ENCODE measurements at regions not wholly inside any gene's neighbourhood (a gene's known extent, or its start where the extent isn't known, plus 50 kb on each side); places are given as distances from the start of the nearest gene placed in this dataset.

- Histone ChIP-seq H4K20me1 (no peaks in the 10 kb centered on the region), H3K4me2 (no peak overlapping the region), H3K4me3 (no peak overlapping the region), H3K27ac (no peak overlapping the region), H3K9ac (no peak overlapping the region), H3K9me3 (replicated peaks in 1 of 11) (peaks cover 0 to 5% (median 0%) of the 10 kb centered on the region in 11 experiments; a peak in 2 of 22 replicates), H3K27me3 (no peaks in the 10 kb centered on the region), H3K4me1 (no peaks in the 10 kb centered on the region), H3K36me3 (no peaks in the 10 kb centered on the region)
- no peak for TF ChIP-seq Cebpa-rat (IDR thresholded peaks at IDR 0.05)
These were observed 318.0 kb upstream of the PUM3 start for GRCh38 chr9:3161912-3162311.

DNA sequence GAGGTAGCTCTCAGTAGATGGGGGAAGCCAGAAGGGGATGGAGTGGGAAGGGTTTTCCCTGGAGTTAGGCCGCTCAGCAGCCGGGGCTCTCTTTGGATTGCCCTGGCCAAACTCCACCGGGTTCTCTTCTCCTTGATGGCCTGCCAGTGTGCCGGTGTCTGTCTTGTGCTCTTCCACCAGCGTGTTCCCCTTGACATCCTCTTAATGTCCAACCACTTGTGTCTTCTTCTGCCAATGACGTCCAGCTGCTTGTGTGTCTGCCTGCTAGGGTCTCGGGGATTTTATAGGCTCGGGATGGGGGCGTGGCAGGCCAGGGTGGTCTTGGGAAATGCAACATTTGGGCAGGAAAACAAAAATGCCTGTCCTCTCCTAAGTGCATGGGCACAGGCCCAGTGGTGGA lies 313.1 kb upstream of the PUM3 start:
- Histone ChIP-seq H3K9ac (no peak overlapping the region), H3K27me3 (no peaks in the 10 kb centered on the region)

GRCh38 chr9:3151672-3152576 lies 308.0 kb upstream of the PUM3 start:
- H3K4me2 ChIP-seq = no peak overlapping the region

More for the DNA sequence above, 313.1 kb upstream of the PUM3 start:
- Histone ChIP-seq H3K9me3 (replicated peaks in 1 of 11) (peaks cover 0 to 5% (median 0%) of the 10 kb centered on the region in 11 experiments; a peak in 2 of 22 replicates), H3K4me3 (no peak overlapping the region), H3K4me2 (no peak overlapping the region), H3K4me1 (no peaks in the 10 kb centered on the region), H3K27ac (no peak overlapping the region), H4K20me1 (no peaks in the 10 kb centered on the region), H3K36me3 (no peaks in the 10 kb centered on the region)
- no peak for TF ChIP-seq Cebpa-rat (IDR thresholded peaks at IDR 0.05)

GRCh38 chr9:3150074-3150473 lies 306.2 kb upstream of the PUM3 start:
- no peak for TF ChIP-seq Cebpa-rat (IDR thresholded peaks at IDR 0.05)
- Histone ChIP-seq H3K4me1 (no peaks in the 10 kb centered on the region), H3K9me3 (replicated peaks in 1 of 11) (peaks cover 0 to 8% (median 0%) of the 10 kb centered on the region in 11 experiments; a peak in 1 of 22 replicates)

More at GRCh38 chr9:3151672-3152576, 308.0 kb upstream of the PUM3 start:
- Histone ChIP-seq H3K9ac (no peak overlapping the region), H3K4me3 (no peak overlapping the region), H3K27me3 (no peaks in the 10 kb centered on the region), H3K4me1 (no peaks in the 10 kb centered on the region), H3K9me3 (replicated peaks in 1 of 11) (peaks cover 0 to 8% (median 0%) of the 10 kb centered on the region in 11 experiments; a peak in 1 of 22 replicates), H3K27ac (no peak overlapping the region), H3K36me3 (no peaks in the 10 kb centered on the region), H4K20me1 (no peaks in the 10 kb centered on the region)
- TF ChIP-seq Cebpa-rat (IDR thresholded peaks at IDR 0.05) = no peak

GRCh38 chr9:3138231-3139229 lies 294.6 kb upstream of the PUM3 start:
- Histone ChIP-seq H3K4me1 (no peaks in the 10 kb centered on the region), H3K27ac (no peak overlapping the region), H3K9me3 (replicated peaks in 1 of 11) (peaks cover 8 to 29% (median 15%) of the 10 kb centered on the region in 11 experiments; a peak in 20 of 22 replicates), H4K20me1 (no peaks in the 10 kb centered on the region), H3K36me3 (no peaks in the 10 kb centered on the region), H3K27me3 (no peaks in the 10 kb centered on the region), H3K4me2 (no peak overlapping the region), H3K9ac (no peak overlapping the region), H3K4me3 (no peak overlapping the region)
- no peak for TF ChIP-seq Cebpa-rat (IDR thresholded peaks at IDR 0.05)

More at GRCh38 chr9:3150074-3150473, 306.2 kb upstream of the PUM3 start:
- Histone ChIP-seq H3K9ac (no peak overlapping the region), H3K27ac (no peak overlapping the region), H3K4me3 (no peak overlapping the region), H3K4me2 (no peak overlapping the region), H3K36me3 (no peaks in the 10 kb centered on the region), H4K20me1 (no peaks in the 10 kb centered on the region), H3K27me3 (no peaks in the 10 kb centered on the region)

DNA sequence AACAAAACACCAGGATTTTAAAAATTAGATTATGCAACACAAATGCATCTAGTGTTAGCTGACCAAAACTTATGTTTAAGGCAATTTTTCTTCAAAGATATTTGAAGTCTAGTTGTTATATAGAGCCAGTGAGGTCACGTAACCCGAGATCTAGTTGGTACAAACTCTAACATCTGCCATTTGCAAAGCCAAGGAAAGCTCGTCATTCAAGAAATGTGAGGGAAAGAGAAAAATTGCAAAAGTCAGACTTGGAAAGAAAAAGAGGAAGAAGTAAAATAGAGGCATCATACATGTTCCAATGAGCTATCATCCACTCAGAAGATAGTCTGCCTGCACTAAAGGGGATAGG lies 293.4 kb upstream of the PUM3 start:
- no peak for TF ChIP-seq Cebpa-rat (IDR thresholded peaks at IDR 0.05)

GRCh38 chr9:3136686-3137346 lies 292.9 kb upstream of the PUM3 start:
- Histone ChIP-seq H3K9me3 (replicated peaks in 1 of 11) (peaks cover 8 to 22% (median 15%) of the 10 kb centered on the region in 11 experiments; a peak in 20 of 22 replicates), H4K20me1 (no peaks in the 10 kb centered on the region), H3K27me3 (no peaks in the 10 kb centered on the region), H3K4me1 (no peaks in the 10 kb centered on the region), H3K27ac (no peak overlapping the region), H3K9ac (no peak overlapping the region), H3K4me3 (no peak overlapping the region), H3K4me2 (no peak overlapping the region), H3K36me3 (no peaks in the 10 kb centered on the region)
- TF ChIP-seq Cebpa-rat (IDR thresholded peaks at IDR 0.05) = no peak

More for the DNA sequence above, 293.4 kb upstream of the PUM3 start:
- Histone ChIP-seq H4K20me1 (no peaks in the 10 kb centered on the region), H3K9ac (no peak overlapping the region), H3K9me3 (replicated peaks in 1 of 11) (peaks cover 8 to 22% (median 16%) of the 10 kb centered on the region in 11 experiments; a peak in 20 of 22 replicates), H3K36me3 (no peaks in the 10 kb centered on the region), H3K27ac (no peak overlapping the region), H3K4me1 (no peaks in the 10 kb centered on the region), H3K4me3 (no peak overlapping the region), H3K4me2 (no peak overlapping the region), H3K27me3 (no peaks in the 10 kb centered on the region)

GRCh38 chr9:3136230-3136629 lies 292.3 kb upstream of the PUM3 start:
- Histone ChIP-seq H3K9me3 (replicated peaks in 1 of 11) (peaks cover 8 to 22% (median 15%) of the 10 kb centered on the region in 11 experiments; a peak in 20 of 22 replicates), H3K9ac (no peak overlapping the region), H3K4me3 (no peak overlapping the region), H3K4me1 (no peaks in the 10 kb centered on the region), H3K27ac (no peak overlapping the region), H3K4me2 (no peak overlapping the region), H4K20me1 (no peaks in the 10 kb centered on the region), H3K27me3 (no peaks in the 10 kb centered on the region), H3K36me3 (no peaks in the 10 kb centered on the region)
- no peak for TF ChIP-seq Cebpa-rat (IDR thresholded peaks at IDR 0.05)

Measured in BLaER1 treated with 17β-estradiol and CSF1 and Interleukin-3, amounts not matched to agents 10 nM and 100 nM (cell line).